ENCODE measurements at regions not wholly inside any gene's neighbourhood (a gene's known extent, or its start where the extent isn't known, plus 50 kb on each side); places are given as distances from the start of the nearest gene placed in this dataset.
A peak's percentile ranks its signal among the peaks of the same experiment; 100 is the strongest.
"Not testable (repeated sequence)": the region's sequence is repeated elsewhere in the genome, so short reads cannot be mapped to it uniquely, and the experiment has no call there.

DNA sequence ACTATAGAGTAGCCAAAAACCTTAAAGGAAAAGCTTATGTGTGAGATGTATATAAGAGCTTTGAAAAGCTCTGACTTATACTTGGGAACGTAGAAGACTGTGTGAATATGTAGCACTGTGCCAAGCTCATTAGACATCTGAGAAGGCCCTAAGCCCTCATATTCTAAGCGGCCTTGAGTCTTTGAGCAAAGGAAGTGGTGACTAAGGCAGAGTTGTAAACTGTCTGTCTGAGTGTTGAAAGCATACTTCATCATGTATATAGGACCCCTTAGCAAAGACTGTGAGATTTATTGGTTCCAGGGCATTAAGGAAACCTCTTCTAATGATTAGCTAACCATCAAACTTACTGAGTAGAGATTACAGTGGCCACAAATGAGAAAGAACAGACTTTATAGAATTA lies 153.3 kb upstream of the LYPLAL1 start:
- DNase-seq, result no peak

- no peak for DNase-seq
These were observed 152.8 kb upstream of the LYPLAL1 start for GRCh38 chr1:219020846-219021245.

- DNase-seq, result no peak
These were observed 146.5 kb upstream of the LYPLAL1 start for GRCh38 chr1:219027146-219027673.

- no peak for DNase-seq
These were observed 141.9 kb upstream of the LYPLAL1 start for GRCh38 chr1:219031809-219032208.

GRCh38 chr1:219038398-219038797 lies 135.3 kb upstream of the LYPLAL1 start:
- DNase-seq, result no peak

- DNase-seq, result no peak
These were observed 134.5 kb upstream of the LYPLAL1 start for GRCh38 chr1:219039017-219039681.

- DNase-seq, result no peak
These were observed 134.0 kb upstream of the LYPLAL1 start for GRCh38 chr1:219039682-219040154.

GRCh38 chr1:219040291-219040690 lies 133.4 kb upstream of the LYPLAL1 start:
- DNase-seq, result no peak

DNA sequence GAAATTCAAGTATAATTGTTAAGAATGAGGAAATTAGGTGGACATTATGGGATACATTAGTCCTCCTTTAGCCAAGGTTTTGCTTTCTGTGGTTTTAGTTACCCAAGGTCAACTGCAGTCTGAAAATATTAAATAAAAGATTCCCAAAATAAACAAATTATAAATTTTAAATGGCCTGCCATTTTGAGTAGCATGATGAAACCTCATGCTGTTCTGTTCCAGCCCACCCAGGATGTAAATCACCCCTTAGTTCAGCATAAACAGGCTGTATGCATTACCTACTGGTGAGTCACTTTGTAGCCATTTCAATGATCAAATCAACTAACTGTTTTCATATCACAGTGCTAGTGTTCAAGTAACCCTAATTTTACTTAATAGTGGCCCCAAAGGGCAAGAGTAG lies 132.5 kb upstream of the LYPLAL1 start:
- no peak for DNase-seq

DNA sequence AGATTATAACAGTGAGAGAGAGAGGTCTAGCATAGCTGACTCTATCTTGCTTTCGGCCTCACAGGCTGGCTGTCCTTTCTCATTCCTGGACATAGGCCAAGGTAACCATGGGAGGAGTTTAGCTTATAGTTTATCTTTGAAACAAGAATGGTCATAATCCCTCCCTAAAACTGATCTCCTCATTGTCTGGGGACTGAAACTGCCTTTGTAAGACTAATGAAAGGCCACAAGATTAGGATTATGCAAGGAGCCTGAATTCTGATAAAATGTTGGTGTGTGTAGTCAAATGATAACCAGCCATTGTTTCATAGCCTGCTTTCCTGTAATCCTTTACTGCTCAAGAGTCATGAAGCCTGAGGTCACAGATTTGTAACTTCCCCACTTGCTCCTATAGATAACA lies 131.9 kb upstream of the LYPLAL1 start:
- no peak for DNase-seq

DNA sequence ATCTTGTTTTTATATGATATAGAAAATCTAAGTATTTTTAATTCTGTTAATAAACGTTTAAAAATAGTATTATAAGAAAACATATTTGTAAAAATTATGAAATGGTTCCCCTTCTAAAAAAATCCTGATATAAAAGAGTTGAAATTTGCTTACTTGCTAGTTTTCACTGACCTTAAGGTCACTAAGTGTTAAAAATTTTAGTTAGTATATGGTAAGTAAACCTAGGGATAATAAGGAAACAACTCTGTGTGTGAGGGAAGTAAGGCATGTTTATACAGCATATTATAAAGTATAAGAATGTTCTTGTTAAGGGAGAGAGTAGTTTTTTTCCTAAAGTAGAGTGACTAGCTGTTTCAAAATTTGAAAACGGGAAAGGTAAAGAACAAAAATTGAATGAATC lies 130.9 kb upstream of the LYPLAL1 start:
- DNase-seq, result no peak

- no peak for DNase-seq
These were observed 128.4 kb upstream of the LYPLAL1 start for GRCh38 chr1:219045246-219045645.

DNA sequence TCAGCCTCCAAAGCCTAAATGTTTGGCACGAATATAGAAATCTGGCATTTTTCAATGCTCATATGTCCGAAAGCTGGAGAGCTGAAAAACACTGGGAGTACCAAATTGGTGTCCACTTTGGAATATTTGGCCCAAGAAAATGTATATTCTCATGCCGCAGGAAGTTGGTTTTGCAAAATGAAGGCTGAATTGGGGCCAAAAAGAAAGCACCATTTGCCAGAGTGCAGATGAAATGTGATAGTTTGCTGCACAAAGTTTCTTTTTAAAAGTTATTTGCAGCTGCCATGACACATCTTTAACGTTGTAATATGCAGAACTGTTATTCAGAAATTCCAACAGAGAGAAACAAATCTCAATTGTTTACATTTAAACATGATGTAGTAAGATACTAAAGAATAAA lies 124.2 kb upstream of the LYPLAL1 start:
- no peak for DNase-seq

GRCh38 chr1:219050086-219050821 lies 123.4 kb upstream of the LYPLAL1 start:
- DNase-seq, result no peak

GRCh38 chr1:219050822-219051125 lies 122.9 kb upstream of the LYPLAL1 start:
- DNase-seq, result no peak

- DNase-seq, result no peak
These were observed 122.1 kb upstream of the LYPLAL1 start for GRCh38 chr1:219051547-219051946.

DNA sequence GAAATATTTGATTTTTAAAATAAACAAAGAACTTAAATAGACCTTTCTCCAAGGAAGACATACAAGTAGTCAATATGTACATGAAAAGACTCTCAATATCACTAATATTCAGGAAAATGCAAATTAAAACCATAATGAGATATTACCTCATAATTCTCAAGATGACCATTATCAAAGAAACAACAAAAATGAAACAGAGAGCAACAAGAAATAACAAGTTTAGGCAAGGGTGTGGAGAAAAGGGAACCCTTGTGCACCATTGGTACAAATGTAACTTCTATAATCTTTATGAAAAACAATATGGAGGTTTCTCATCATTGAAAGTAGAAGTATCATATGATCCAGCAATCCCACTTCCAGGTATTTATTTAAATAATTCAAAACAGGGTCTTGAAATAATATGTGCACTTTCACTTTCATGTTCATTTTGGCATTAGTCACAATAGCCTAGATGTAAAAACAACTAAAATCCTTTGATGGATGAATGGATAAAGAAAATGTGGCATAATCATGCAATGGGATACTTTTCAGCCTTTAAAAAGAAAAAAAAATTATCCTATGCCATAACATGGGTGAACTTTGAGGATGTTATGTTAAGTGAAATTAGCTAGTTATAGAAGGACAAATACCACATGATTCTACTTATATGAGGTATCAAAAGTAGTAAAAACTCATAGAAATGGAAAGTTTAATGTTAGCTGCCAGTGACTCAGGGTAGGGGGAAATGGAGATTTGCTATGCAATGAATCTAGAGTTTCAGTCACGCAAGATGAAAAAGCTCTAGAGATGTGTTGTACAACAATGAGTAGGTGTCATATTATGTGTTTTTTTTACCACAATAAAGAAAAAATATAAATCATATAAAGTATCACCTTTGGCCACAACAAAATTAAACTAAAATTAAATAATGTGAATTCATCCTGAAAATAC lies 114.5 kb upstream of the LYPLAL1 start:
- DNase-seq, result no peak

GRCh38 chr1:219060798-219061197 lies 112.9 kb upstream of the LYPLAL1 start:
- no peak for DNase-seq

DNA sequence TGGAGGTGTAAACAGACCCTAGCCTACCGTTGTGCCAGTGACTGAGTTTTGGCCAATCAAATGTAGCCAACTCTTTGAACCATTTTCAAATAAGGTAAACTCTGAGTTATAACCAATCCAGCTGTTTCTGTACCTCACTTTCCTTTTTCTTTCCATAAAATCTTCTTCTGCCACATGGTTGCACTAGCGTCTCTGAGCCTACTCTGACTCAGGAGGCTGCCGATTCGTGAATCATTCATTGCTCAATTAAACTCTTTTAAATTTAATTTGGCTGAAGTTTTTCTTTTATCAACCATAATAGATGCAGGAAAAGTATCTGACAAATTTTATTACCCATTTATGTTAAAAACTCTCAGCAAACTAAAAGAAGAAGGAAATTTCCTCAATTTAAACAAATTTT lies 111.5 kb upstream of the LYPLAL1 start:
- no peak for DNase-seq

DNA sequence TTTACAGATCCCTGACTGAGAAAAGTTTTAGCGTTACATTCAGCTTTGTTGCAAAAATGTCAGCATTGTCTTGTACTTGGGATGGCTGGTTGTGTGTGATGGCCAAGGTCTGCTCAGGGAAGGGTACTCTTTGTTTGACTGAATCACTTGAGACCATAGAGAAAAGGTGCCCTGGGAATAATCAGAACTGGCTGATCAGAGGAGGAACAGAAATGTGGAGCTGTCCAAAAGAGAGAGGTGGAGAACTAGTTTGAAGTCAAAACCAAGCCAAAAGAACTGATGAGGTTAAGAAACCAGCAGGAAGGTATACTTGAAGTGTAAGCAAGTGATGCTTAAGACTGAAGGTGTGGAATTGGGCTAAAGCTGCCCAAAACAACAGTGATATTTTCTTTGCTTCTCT lies 107.6 kb upstream of the LYPLAL1 start:
- no peak for DNase-seq

- peak in 1 of 2 experiments; percentile 44 for DNase-seq
These were observed 106.9 kb upstream of the LYPLAL1 start for GRCh38 chr1:219066631-219067349.

DNA sequence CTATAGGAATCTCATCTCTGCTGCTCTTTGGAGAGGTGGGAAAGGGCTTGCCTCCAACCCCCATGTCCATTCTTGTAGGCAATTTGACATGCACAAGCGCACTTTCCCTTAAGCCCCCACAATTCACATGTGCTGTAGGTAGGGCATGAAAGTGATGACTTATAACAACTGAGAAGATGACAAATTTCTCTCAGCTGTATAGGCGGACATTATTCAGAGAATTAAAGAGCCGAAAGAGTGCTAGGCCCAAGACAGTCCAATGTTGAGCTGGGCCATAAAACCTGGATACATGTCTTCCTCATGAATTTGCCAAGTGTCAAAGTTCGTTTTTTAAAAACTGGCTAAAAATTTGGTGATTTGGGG lies 106.3 kb upstream of the LYPLAL1 start:
- DNase-seq, result no peak

- DNase-seq, result not testable (repeated sequence)
These were observed 103.3 kb upstream of the LYPLAL1 start for GRCh38 chr1:219070395-219070794.

Data from NCI-H526 (cell line).